ENCODE measurements at regions not wholly inside any gene's neighbourhood (a gene's known extent, or its start where the extent isn't known, plus 50 kb on each side); places are given as distances from the start of the nearest gene placed in this dataset.
"Not testable (repeated sequence)": the region's sequence is repeated elsewhere in the genome, so short reads cannot be mapped to it uniquely, and the experiment has no call there.

- Histone ChIP-seq H3K27me3 (no peaks in the 10 kb centered on the region), H3K4me3 (no peak overlapping the region), H3K4me1 (no peaks in the 10 kb centered on the region), H3K27ac (no peak overlapping the region), H3K36me3 (no peaks in the 10 kb centered on the region), H3K9me3 (no peaks in the 10 kb centered on the region)
- TF ChIP-seq POLR2A (IDR thresholded peaks at IDR 0.05) (no peak), POLR2AphosphoS5 (IDR thresholded peaks at IDR 0.05) (no peak)
- TF ChIP-seq, protein P1, sequence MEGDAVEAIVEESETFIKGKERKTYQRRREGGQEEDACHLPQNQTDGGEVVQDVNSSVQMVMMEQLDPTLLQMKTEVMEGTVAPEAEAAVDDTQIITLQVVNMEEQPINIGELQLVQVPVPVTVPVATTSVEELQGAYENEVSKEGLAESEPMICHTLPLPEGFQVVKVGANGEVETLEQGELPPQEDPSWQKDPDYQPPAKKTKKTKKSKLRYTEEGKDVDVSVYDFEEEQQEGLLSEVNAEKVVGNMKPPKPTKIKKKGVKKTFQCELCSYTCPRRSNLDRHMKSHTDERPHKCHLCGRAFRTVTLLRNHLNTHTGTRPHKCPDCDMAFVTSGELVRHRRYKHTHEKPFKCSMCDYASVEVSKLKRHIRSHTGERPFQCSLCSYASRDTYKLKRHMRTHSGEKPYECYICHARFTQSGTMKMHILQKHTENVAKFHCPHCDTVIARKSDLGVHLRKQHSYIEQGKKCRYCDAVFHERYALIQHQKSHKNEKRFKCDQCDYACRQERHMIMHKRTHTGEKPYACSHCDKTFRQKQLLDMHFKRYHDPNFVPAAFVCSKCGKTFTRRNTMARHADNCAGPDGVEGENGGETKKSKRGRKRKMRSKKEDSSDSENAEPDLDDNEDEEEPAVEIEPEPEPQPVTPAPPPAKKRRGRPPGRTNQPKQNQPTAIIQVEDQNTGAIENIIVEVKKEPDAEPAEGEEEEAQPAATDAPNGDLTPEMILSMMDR (IDR thresholded peaks at IDR 0.05): no peak
- intact Hi-C loops (cut with DNase I; ENCODE audit: low total_unique reads): no loop called here
- DNase-seq (ENCODE audit: low spot score in 2 of 2): no peak
Measured at GRCh38 chr7:25050223-25050622, 70.2 kb upstream of the OSBPL3 start.

GRCh38 chr7:25048444-25048834 lies 68.5 kb upstream of the OSBPL3 start:
- no peaks in the 10 kb centered on the region for H3K27me3 ChIP-seq
- no peak overlapping the region for H3K4me3 ChIP-seq
- H3K9me3 ChIP-seq: no peaks in the 10 kb centered on the region
- DNase-seq (ENCODE audit: low spot score in 2 of 2): no peak
- H3K36me3 ChIP-seq: no peaks in the 10 kb centered on the region
- TF ChIP-seq, protein P1 (IDR thresholded peaks at IDR 0.05): no peak
- TF ChIP-seq POLR2AphosphoS5 (IDR thresholded peaks at IDR 0.05) (no peak), POLR2A (IDR thresholded peaks at IDR 0.05) (no peak)
- no peaks in the 10 kb centered on the region for H3K4me1 ChIP-seq
- intact Hi-C loops (cut with DNase I; ENCODE audit: low total_unique reads): no loop called here
- no peak overlapping the region for H3K27ac ChIP-seq

- H3K36me3 ChIP-seq; H3K27ac ChIP-seq; H3K4me1 ChIP-seq; DNase-seq (ENCODE audit: low spot score in 2 of 2); H3K9me3 ChIP-seq; intact Hi-C loops (cut with DNase I; ENCODE audit: low total_unique reads); H3K27me3 ChIP-seq; H3K4me3 ChIP-seq: not testable (repeated sequence)
Measured at GRCh38 chr7:25047571-25048443, 67.8 kb upstream of the OSBPL3 start.

- Histone ChIP-seq H3K27ac (no peak overlapping the region), H3K4me3 (no peak overlapping the region), H3K9me3 (peaks cover 0 to 10% of the 10 kb centered on the region in 2 donors), H3K27me3 (no peaks in the 10 kb centered on the region), H3K36me3 (no peaks in the 10 kb centered on the region), H3K4me1 (no peaks in the 10 kb centered on the region)
- intact Hi-C loops (cut with DNase I; ENCODE audit: low total_unique reads): no loop called here
- DNase-seq (ENCODE audit: low spot score in 2 of 2): no peak
- no peak for TF ChIP-seq POLR2AphosphoS5 (IDR thresholded peaks at IDR 0.05)
- TF ChIP-seq, protein P1 (IDR thresholded peaks at IDR 0.05): no peak
Measured at GRCh38 chr7:25037325-25037724, 57.3 kb upstream of the OSBPL3 start.

GRCh38 chr7:25035274-25035673 lies 55.3 kb upstream of the OSBPL3 start:
- intact Hi-C loops (cut with DNase I; ENCODE audit: low total_unique reads): no loop called here
- no peaks in the 10 kb centered on the region for H3K36me3 ChIP-seq
- no peak overlapping the region for H3K27ac ChIP-seq
- DNase-seq (ENCODE audit: low spot score in 2 of 2): no peak
- H3K4me3 ChIP-seq: no peak overlapping the region
- TF ChIP-seq POLR2AphosphoS5 (IDR thresholded peaks at IDR 0.05) (no peak), POLR2A (IDR thresholded peaks at IDR 0.05) (no peak)
- TF ChIP-seq, protein P1 (IDR thresholded peaks at IDR 0.05): no peak
- H3K4me1 ChIP-seq: no peaks in the 10 kb centered on the region
- H3K9me3 ChIP-seq: peaks cover 0 to 10% of the 10 kb centered on the region in 2 donors
- no peaks in the 10 kb centered on the region for H3K27me3 ChIP-seq
